Sigmoid colon (tissue), 6 donors: ENCODE measurements at regions not wholly inside any gene's neighbourhood (a gene's known extent, or its start where the extent isn't known, plus 50 kb on each side); places are given as distances from the start of the nearest gene placed in this dataset.

Experiments used
- DNase-seq: peaks from one replicate; pipeline ENCODE4 v3.0.0-alpha.2; 2019
- H3K27ac ChIP-seq, 4 donors: fragments of 200-600 bp; sonication (generic); one replicate each; pipeline ENCODE4 v1.5.1; 2016 to 2019; ENCODE audit warnings: mild to moderate bottlenecking in 1 of 4
- H3K27me3 ChIP-seq, 3 donors: fragments of 200-600 bp; sonication (generic); one replicate each; pipeline ENCODE4 v1.5.1; 2019; ENCODE audit warnings: mild to moderate bottlenecking in 1 of 3
- H3K36me3 ChIP-seq, 4 donors: fragments of 200-600 bp; sonication (generic); one replicate each; pipeline ENCODE4 v1.5.1; 2016 to 2019
- H3K4me1 ChIP-seq, 4 donors: fragments of 200-600 bp; sonication (generic); one replicate each; pipeline ENCODE4 v1.5.1; 2017 to 2019
- H3K4me3 ChIP-seq, 4 donors: fragments of 200-600 bp; sonication (generic); one replicate each; pipeline ENCODE4 v1.5.1; 2017 to 2019; ENCODE audit warnings: mild to moderate bottlenecking in 2 of 4, moderate library complexity in 1 of 4
- H3K9me3 ChIP-seq, 4 donors: fragments of 200-600 bp in 3 of 4; sonication (generic) in 3 of 4; one replicate each; pipeline versions ENCODE4 v1.5.1 to v1.6.1; 2013 to 2019
- EP300 ChIP-seq, 4 donors: sonication (generic); formaldehyde crosslinking; IDR thresholded peaks; one replicate each; pipeline ENCODE4 v1.6.1; 2017; ENCODE audit warnings: antibody characterized with exemption in 4 of 4
- POLR2A ChIP-seq, 2 donors: fragments of 450-650 bp; IDR thresholded peaks; one replicate each; pipeline ENCODE4 v1.6.1; 2016; ENCODE audit warnings: antibody characterized with exemption in 2 of 2, mild to moderate bottlenecking in 2 of 2, moderate library complexity in 2 of 2
- POLR2AphosphoS5 ChIP-seq, 4 donors: sonication (generic); formaldehyde crosslinking; IDR thresholded peaks; one replicate each; pipeline ENCODE4 v1.6.1; 2017; ENCODE audit warnings: antibody characterized with exemption in 4 of 4
- WGBS, 2 donors: extraction: QIAGEN DNeasy Blood & Tissue Kit; methylation state at CpG; one replicate each; pipeline ENCODE4 v1.1.7; 2013; 5-methylcytosine and 5-hydroxymethylcytosine counted together
- intact Hi-C: fragments of 100-400 bp; cut with DNase I; formaldehyde crosslinking; loops from one replicate; pipeline ENCODE4 v1.15.1; 2023
- TF ChIP-seq, protein P1 (sequence below), 4 experiments: fragments of 450-650 bp in 3 of 4; fragments of 200-600 bp in 1 of 4; IDR thresholded peaks; one replicate each; pipeline ENCODE4 v1.5.1; 2016 to 2019; ENCODE audit warnings: antibody characterized with exemption in 4 of 4, mild to moderate bottlenecking in 3 of 4, moderate library complexity in 2 of 4
- donor health status: healthy with polysubstance abuse.
- donor health status: healthy.

DNA sequence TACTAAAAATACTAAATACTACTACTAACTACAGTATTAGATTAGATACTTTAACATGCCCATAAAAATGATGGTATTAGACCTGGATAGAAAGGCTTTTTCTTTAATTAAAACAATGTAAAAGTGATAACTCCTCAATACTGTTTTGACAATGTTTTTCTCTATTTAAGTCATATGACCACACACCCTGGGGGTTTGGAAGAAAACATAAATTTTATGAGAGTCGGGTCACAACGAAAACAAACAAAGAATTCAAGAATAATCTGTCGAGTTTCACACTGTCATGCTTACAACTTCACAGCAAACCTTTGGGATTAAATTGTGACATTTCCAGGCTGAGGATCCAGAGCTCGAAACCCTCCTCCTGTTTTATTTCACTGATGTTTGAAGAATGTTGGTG, 107.4 kb upstream of the SOX4 start:
- DNase-seq, result no peak
- Histone ChIP-seq H3K4me3 (no peak overlapping the region), H3K9me3 (no peaks in the 10 kb centered on the region), H3K36me3 (no peaks in the 10 kb centered on the region), H3K4me1 (no peaks in the 10 kb centered on the region), H3K27me3 (no peaks in the 10 kb centered on the region), H3K27ac (no peak overlapping the region)
- TF ChIP-seq, protein P1, sequence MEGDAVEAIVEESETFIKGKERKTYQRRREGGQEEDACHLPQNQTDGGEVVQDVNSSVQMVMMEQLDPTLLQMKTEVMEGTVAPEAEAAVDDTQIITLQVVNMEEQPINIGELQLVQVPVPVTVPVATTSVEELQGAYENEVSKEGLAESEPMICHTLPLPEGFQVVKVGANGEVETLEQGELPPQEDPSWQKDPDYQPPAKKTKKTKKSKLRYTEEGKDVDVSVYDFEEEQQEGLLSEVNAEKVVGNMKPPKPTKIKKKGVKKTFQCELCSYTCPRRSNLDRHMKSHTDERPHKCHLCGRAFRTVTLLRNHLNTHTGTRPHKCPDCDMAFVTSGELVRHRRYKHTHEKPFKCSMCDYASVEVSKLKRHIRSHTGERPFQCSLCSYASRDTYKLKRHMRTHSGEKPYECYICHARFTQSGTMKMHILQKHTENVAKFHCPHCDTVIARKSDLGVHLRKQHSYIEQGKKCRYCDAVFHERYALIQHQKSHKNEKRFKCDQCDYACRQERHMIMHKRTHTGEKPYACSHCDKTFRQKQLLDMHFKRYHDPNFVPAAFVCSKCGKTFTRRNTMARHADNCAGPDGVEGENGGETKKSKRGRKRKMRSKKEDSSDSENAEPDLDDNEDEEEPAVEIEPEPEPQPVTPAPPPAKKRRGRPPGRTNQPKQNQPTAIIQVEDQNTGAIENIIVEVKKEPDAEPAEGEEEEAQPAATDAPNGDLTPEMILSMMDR (IDR thresholded peaks at IDR 0.05), result no peak
- no peak for TF ChIP-seq POLR2A (IDR thresholded peaks at IDR 0.05)
- TF ChIP-seq POLR2AphosphoS5 (IDR thresholded peaks at IDR 0.05), result no peak
- TF ChIP-seq EP300 (IDR thresholded peaks at IDR 0.05), result no peak
- intact Hi-C loops, result no loop called here
- 60 to 65% methylated on average over 4 of the region's 4 CpGs for WGBS, 2 donors

DNA sequence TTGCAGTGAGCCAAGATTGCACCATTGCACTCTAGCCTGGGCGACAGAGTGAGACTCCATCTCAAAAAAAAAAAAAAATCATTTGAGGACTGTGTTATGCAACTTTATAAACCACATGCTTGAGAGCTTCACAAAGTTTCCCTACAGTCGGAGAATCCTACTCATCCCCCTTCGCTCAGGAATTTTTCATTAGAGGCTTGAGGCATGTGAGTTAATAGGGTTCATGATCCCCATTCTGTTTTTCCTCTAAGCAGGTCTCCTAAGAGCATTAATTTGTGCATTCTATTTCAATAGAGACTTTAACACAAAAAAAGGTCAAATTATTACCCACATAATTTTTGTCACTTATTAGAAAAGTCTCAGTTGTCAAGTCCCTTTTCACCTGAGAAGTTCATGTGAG, 103.7 kb upstream of the SOX4 start:
- TF ChIP-seq, protein P1 (IDR thresholded peaks at IDR 0.05), result no peak
- TF ChIP-seq POLR2A (IDR thresholded peaks at IDR 0.05) (no peak), EP300 (IDR thresholded peaks at IDR 0.05) (no peak), POLR2AphosphoS5 (IDR thresholded peaks at IDR 0.05) (no peak)
- no peaks in the 10 kb centered on the region for H3K9me3 ChIP-seq
- WGBS, 2 donors, result 86 to 89% methylated on average over 3 of the region's 3 CpGs
- no peaks in the 10 kb centered on the region for H3K27me3 ChIP-seq
- H3K4me1 ChIP-seq, result no peaks in the 10 kb centered on the region
- DNase-seq, result no peak
- H3K27ac ChIP-seq, result no peak overlapping the region
- no peak overlapping the region for H3K4me3 ChIP-seq
- H3K36me3 ChIP-seq, result no peaks in the 10 kb centered on the region
- intact Hi-C loops, result no loop called here

DNA sequence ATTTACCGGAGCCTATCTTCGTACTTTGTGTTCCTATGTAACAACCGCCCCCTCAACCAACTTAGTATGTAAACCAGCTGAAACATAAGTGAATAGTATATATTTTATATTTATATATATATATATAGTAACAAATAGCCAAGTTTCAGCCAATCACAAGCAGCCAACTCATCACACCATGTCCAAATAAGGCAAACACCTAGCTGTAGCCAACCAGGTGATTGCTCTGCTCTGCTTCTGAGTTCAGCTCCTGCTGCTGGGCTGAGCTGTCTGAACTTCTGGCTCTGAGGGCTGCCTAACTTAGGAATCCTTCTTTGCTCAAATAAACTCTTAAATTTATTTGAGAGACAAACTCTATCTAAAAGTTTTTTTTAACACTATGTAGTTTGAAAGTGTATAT, 101.6 kb upstream of the SOX4 start:
- Histone ChIP-seq H3K27ac (no peak overlapping the region), H3K4me1 (peaks cover 0 to 5% (median 0%) of the 10 kb centered on the region in 4 donors), H3K9me3 (no peaks in the 10 kb centered on the region), H3K4me3 (no peak overlapping the region), H3K36me3 (no peaks in the 10 kb centered on the region), H3K27me3 (no peaks in the 10 kb centered on the region)
- intact Hi-C loops, result no loop called here
- no peak for DNase-seq
- 95 to 98% methylated on average over 3 of the region's 3 CpGs for WGBS, 2 donors
- TF ChIP-seq EP300 (IDR thresholded peaks at IDR 0.05) (no peak), POLR2AphosphoS5 (IDR thresholded peaks at IDR 0.05) (no peak), POLR2A (IDR thresholded peaks at IDR 0.05) (no peak)
- TF ChIP-seq, protein P1 (IDR thresholded peaks at IDR 0.05), result no peak

DNA sequence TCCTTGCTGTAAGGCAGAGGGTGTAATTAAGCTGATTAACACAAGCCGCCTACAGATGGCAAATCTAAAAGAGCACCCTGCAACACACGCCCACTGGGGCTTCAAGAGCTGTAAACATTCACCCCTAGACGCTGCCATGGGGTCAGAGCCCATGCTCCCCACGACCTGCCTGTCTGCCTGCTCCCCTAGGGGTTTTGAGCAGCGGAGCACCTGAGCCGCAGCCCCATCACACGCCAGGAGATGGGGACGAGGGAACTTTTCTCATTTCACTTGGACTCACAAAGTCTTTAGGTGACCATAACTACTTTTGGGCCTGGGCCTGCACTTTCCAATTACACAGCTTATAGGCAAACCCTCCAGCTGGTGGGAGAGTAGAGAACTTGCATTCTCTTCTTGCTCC, 99.0 kb upstream of the SOX4 start:
- H3K9me3 ChIP-seq, result no peaks in the 10 kb centered on the region
- WGBS, 2 donors, result 83 to 88% methylated on average over 8 of the region's 8 CpGs

More for the DNA sequence above, 99.0 kb upstream of the SOX4 start:
- Histone ChIP-seq H3K4me3 (no peak overlapping the region), H3K36me3 (no peaks in the 10 kb centered on the region), H3K27me3 (no peaks in the 10 kb centered on the region), H3K4me1 (peaks cover 0 to 5% (median 0%) of the 10 kb centered on the region in 4 donors), H3K27ac (no peak overlapping the region)
- TF ChIP-seq, protein P1 (IDR thresholded peaks at IDR 0.05), result no peak
- TF ChIP-seq POLR2AphosphoS5 (IDR thresholded peaks at IDR 0.05) (no peak), EP300 (IDR thresholded peaks at IDR 0.05) (no peak), POLR2A (IDR thresholded peaks at IDR 0.05) (no peak)
- intact Hi-C loops, result no loop called here
- no peak for DNase-seq
